Kidney (tissue), 13 donors: ENCODE measurements at regions not wholly inside any gene's neighbourhood (a gene's known extent, or its start where the extent isn't known, plus 50 kb on each side); places are given as distances from the start of the nearest gene placed in this dataset.

Experiments used
- DNase-seq, 5 donors: peaks; one replicate each; pipeline ENCODE4 v3.0.0-alpha.2; 2013 to 2020
- FAIRE-seq: peaks from 2 replicates; lab custom pipeline; 2012; peaks lifted over from hg19 to GRCh38; lab: Jason Lieb, UNC
- H3K27ac ChIP-seq, 2 donors: one replicate each; pipeline ENCODE4 v1.7.0; 2013; ENCODE audit warnings: low read depth in 2 of 2, low read length in 2 of 2, inconsistent platforms in 1 of 2
- H3K27me3 ChIP-seq: one replicate; pipeline ENCODE4 v1.7.1; 2013; ENCODE audit warnings: low read length, inconsistent platforms; ENCODE audit not compliant: control insufficient read depth, insufficient read depth
- H3K36me3 ChIP-seq, 3 donors: one replicate each; pipeline versions ENCODE4 v1.7.0 to v1.7.1; 2013; ENCODE audit warnings: low read length in 3 of 3, control low read depth in 1 of 3, inconsistent platforms in 1 of 3; ENCODE audit not compliant: insufficient read depth in 3 of 3, control insufficient read depth in 2 of 3
- H3K4me1 ChIP-seq, 3 donors: one replicate each; pipeline versions ENCODE4 v1.7.0 to v1.7.1; 2013; ENCODE audit warnings: low read length in 3 of 3, inconsistent platforms in 1 of 3, low read depth in 1 of 3; ENCODE audit not compliant: control insufficient read depth in 2 of 3, insufficient read depth in 2 of 3
- H3K4me3 ChIP-seq, 3 donors: one replicate each; pipeline versions ENCODE4 v1.7.0 to v1.8.1; 2013; ENCODE audit warnings: low read length in 3 of 3, control low read depth in 1 of 3, inconsistent platforms in 1 of 3
- H3K9ac ChIP-seq, 3 donors: one replicate each; pipeline versions ENCODE4 v1.7.0 to v1.7.1; 2013; ENCODE audit warnings: low read length in 3 of 3, control low read depth in 1 of 3, inconsistent platforms in 1 of 3
- H3K9me3 ChIP-seq, 3 donors: one replicate each; pipeline versions ENCODE4 v1.7.0 to v1.7.1; 2013; ENCODE audit warnings: low read length in 3 of 3, control low read depth in 1 of 3, inconsistent platforms in 1 of 3; ENCODE audit not compliant: control insufficient read depth in 2 of 3, insufficient read depth in 1 of 3
- intact Hi-C: fragments of 100-400 bp; cut with DNase I; formaldehyde crosslinking; loops from one replicate; pipeline ENCODE4 v1.11.1; 2022
- TF ChIP-seq, protein P1 (sequence below): IDR thresholded peaks from 3 replicates; pipeline ENCODE4 v1.5.1; 2012; ENCODE audit warnings: mild to moderate bottlenecking, moderate library complexity, borderline replicate concordance; ENCODE audit not compliant: insufficient read depth; ENCODE audit errors: extremely low read depth
- donor health status: control.
- donor health status: control.
- donor health status: control.
- donor health status: control.
- donor health status: control.
- donor health status: DM: yes; HTN: yes; CAD: no.
- donor health status: Normal renal cell carcinoma (clear cell type).

DNA sequence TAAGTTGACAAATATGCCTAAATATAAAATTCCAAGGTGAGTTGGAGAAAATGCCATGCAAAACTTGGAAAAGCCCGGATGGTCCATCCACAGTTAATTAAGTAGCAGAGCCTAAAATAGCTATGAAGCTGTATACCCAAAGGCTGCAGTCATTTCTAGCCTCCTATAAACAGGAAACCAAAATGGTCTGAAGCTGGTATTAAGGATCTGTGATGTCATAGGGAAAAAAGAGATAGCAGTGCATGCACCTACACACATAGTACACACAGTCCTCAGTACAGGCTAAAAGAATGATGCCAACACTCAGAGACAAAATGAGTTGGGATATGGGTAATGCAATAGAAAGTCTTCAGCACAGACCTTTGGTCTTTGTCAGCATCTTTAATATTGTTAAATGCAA lies 736.9 kb downstream of the EFNB2 start:
- Histone ChIP-seq H3K27me3 (no peaks in the 10 kb centered on the region), H3K4me1 (no peaks in the 10 kb centered on the region), H3K27ac (no peak overlapping the region), H3K9ac (no peak overlapping the region), H3K36me3 (no peaks in the 10 kb centered on the region), H3K9me3 (no peaks in the 10 kb centered on the region), H3K4me3 (no peak overlapping the region)
- TF ChIP-seq, protein P1, sequence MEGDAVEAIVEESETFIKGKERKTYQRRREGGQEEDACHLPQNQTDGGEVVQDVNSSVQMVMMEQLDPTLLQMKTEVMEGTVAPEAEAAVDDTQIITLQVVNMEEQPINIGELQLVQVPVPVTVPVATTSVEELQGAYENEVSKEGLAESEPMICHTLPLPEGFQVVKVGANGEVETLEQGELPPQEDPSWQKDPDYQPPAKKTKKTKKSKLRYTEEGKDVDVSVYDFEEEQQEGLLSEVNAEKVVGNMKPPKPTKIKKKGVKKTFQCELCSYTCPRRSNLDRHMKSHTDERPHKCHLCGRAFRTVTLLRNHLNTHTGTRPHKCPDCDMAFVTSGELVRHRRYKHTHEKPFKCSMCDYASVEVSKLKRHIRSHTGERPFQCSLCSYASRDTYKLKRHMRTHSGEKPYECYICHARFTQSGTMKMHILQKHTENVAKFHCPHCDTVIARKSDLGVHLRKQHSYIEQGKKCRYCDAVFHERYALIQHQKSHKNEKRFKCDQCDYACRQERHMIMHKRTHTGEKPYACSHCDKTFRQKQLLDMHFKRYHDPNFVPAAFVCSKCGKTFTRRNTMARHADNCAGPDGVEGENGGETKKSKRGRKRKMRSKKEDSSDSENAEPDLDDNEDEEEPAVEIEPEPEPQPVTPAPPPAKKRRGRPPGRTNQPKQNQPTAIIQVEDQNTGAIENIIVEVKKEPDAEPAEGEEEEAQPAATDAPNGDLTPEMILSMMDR = no peak
- FAIRE-seq (no peak), DNase-seq (no peak)
- intact Hi-C loops = no loop called here

DNA sequence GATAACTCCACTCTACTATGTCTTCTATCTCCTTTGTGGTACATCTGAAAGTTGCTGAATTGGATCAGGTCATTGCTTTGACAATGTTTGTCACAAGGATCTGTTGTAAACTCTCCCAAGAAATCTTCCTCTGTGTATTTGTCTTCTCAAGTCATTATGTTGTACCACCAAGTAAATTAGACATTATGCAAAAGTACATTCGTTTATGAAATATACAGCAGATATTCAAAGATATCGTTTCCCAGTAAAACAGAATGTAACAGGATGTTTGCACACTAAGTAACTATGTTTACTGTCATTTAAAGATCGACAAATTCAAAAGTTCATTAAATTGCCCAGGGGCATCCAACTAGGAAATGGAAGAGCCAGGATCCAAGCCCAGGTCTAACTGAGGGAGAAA lies 739.4 kb downstream of the EFNB2 start:
- no peaks in the 10 kb centered on the region for H3K9me3 ChIP-seq
- intact Hi-C loops = no loop called here
- no peaks in the 10 kb centered on the region for H3K36me3 ChIP-seq
- H3K27me3 ChIP-seq = no peaks in the 10 kb centered on the region
- H3K4me3 ChIP-seq = no peak overlapping the region
- FAIRE-seq (no peak), DNase-seq (no peak)
- H3K4me1 ChIP-seq = no peaks in the 10 kb centered on the region
- H3K27ac ChIP-seq = no peak overlapping the region
- TF ChIP-seq, protein P1 = no peak
- no peak overlapping the region for H3K9ac ChIP-seq

DNA sequence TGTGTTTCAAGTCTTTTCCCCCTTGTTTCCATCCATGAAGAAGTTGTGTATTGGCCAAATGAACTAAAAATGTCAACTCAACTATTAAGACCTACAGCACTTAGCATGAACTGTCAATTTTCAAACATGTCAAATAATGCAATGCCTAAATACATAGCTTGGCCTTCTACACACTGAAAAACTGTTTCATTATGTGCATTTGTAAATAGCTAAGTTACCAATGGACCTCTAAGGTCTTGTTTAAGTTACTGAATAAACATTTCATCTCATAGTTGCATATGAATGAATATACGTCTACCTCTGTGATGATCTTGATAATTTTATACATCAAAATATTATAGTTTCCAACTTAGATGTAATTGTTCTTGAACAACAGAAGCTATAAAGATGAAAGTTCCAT lies 744.5 kb downstream of the EFNB2 start:
- no peaks in the 10 kb centered on the region for H3K4me1 ChIP-seq
- no peak overlapping the region for H3K27ac ChIP-seq
- FAIRE-seq = no peak
- H3K9ac ChIP-seq = no peak overlapping the region
- H3K27me3 ChIP-seq = no peaks in the 10 kb centered on the region
- no peaks in the 10 kb centered on the region for H3K36me3 ChIP-seq
- TF ChIP-seq, protein P1 = no peak
- H3K4me3 ChIP-seq = no peak overlapping the region
- intact Hi-C loops = no loop called here
- no peaks in the 10 kb centered on the region for H3K9me3 ChIP-seq
- DNase-seq = no peak

DNA sequence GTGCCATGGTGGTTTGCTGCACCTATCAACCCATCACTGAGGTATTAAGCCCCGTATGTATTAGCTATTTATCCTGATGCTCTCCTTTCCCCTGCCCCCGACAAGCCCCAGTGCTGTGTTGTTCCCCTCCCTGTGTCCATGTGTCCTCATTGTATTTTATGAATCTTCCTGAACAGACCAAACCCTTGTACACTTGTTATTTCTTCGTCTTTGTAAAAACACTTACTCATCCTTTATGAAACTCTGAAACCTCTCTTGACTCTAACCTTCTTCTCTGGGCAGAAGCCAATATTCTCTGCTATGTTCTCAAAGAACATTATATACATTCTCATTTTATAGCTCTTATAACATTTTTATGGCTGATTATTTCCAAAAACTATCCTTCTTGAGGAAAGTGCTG lies 746.9 kb downstream of the EFNB2 start:
- Histone ChIP-seq H3K27ac (no peak overlapping the region), H3K4me3 (no peak overlapping the region), H3K9me3 (no peaks in the 10 kb centered on the region), H3K4me1 (no peaks in the 10 kb centered on the region), H3K36me3 (no peaks in the 10 kb centered on the region), H3K27me3 (no peaks in the 10 kb centered on the region), H3K9ac (no peak overlapping the region)
- TF ChIP-seq, protein P1 = no peak
- intact Hi-C loops = no loop called here
- FAIRE-seq = no peak
- no peak for DNase-seq
